Keratinocyte (primary cell): ENCODE measurements at regions not wholly inside any gene's neighbourhood (a gene's known extent, or its start where the extent isn't known, plus 50 kb on each side); places are given as distances from the start of the nearest gene placed in this dataset.

Experiments
- DNase-seq: peaks from one replicate; pipeline ENCODE4 v3.0.0-alpha.2; 2011; ENCODE audit warnings: low read depth, missing footprints, low spot score
- FAIRE-seq: peaks from 2 replicates; lab custom pipeline; 2011; peaks lifted over from hg19 to GRCh38; lab: Jason Lieb, UNC
- H2AFZ ChIP-seq: 2 replicates; pipeline ENCODE4 v1.6.0; 2012; ENCODE audit warnings: low read length, control low read depth, inconsistent platforms; ENCODE audit not compliant: control insufficient read depth
- H3K27ac ChIP-seq: 2 replicates; pipeline ENCODE4 v1.5.1; 2011; ENCODE audit warnings: low read length; ENCODE audit not compliant: control insufficient read depth, insufficient read depth
- H3K27me3 ChIP-seq: 3 replicates; pipeline ENCODE4 v1.6.0; 2011; ENCODE audit warnings: low read length; ENCODE audit not compliant: control insufficient read depth, insufficient read depth; ENCODE audit errors: extremely low read depth
- H3K36me3 ChIP-seq, 2 experiments: 2 replicates in 1 of 2; 3 replicates in 1 of 2; pipeline ENCODE4 v1.5.1; 2011; ENCODE audit warnings: low read length in 2 of 2, mild to moderate bottlenecking in 1 of 2; ENCODE audit not compliant: control insufficient read depth in 2 of 2, insufficient read depth in 2 of 2; ENCODE audit errors: extremely low read depth in 1 of 2
- H3K4me1 ChIP-seq: 3 replicates; pipeline ENCODE4 v1.5.1; 2011; ENCODE audit warnings: low read length; ENCODE audit not compliant: control insufficient read depth, insufficient read depth; ENCODE audit errors: extremely low read depth
- H3K4me2 ChIP-seq: 3 replicates; pipeline ENCODE4 v1.6.0; 2011; ENCODE audit warnings: low read depth, low read length; ENCODE audit not compliant: control insufficient read depth, insufficient read depth; ENCODE audit errors: extremely low read depth
- H3K4me3 ChIP-seq, 3 experiments: fragments of 200-600 bp in 1 of 3; sonication (generic) in 1 of 3; 2 replicates in 2 of 3; 3 replicates in 1 of 3; pipeline ENCODE4 v1.5.1; 2011 to 2016; ENCODE audit warnings: low read length in 3 of 3, mild to moderate bottlenecking in 3 of 3, control low read depth in 2 of 3, inconsistent platforms in 1 of 3, low read depth in 1 of 3, mixed read lengths in 1 of 3, mixed run types in 1 of 3, moderate library complexity in 1 of 3; ENCODE audit not compliant: control insufficient read depth in 2 of 3, insufficient read depth in 2 of 3; ENCODE audit errors: extremely low read depth in 1 of 3
- H3K79me2 ChIP-seq: 2 replicates; pipeline ENCODE4 v1.6.0; 2012; ENCODE audit warnings: low read length; ENCODE audit not compliant: control insufficient read depth, insufficient read depth
- H3K9ac ChIP-seq: 3 replicates; pipeline ENCODE4 v1.6.0; 2011; ENCODE audit warnings: low read length; ENCODE audit not compliant: control insufficient read depth, insufficient read depth; ENCODE audit errors: extremely low read depth
- H3K9me1 ChIP-seq: 3 replicates; pipeline ENCODE4 v1.6.0; 2011; ENCODE audit warnings: low read length; ENCODE audit not compliant: control insufficient read depth, insufficient read depth; ENCODE audit errors: extremely low read depth
- H3K9me3 ChIP-seq: 2 replicates; pipeline ENCODE4 v1.5.1; 2012; ENCODE audit warnings: low read depth, low read length; ENCODE audit not compliant: control insufficient read depth
- H4K20me1 ChIP-seq: 3 replicates; pipeline ENCODE4 v1.6.0; 2011; ENCODE audit warnings: low read length; ENCODE audit not compliant: control insufficient read depth, insufficient read depth; ENCODE audit errors: extremely low read depth
- CTCF ChIP-seq, 3 experiments: IDR thresholded peaks in 1 of 3; conservative IDR thresholded peaks in 1 of 3; optimal IDR thresholded peaks in 1 of 3; 2 replicates in 2 of 3; 3 replicates in 1 of 3; pipeline versions ENCODE3 to v1.5.1; 2011; ENCODE audit warnings: low read length in 3 of 3, mild to moderate bottlenecking in 3 of 3, moderate library complexity in 2 of 3, control low read depth in 1 of 3, inconsistent platforms in 1 of 3; ENCODE audit not compliant: insufficient read depth in 2 of 3; ENCODE audit errors: extremely low read depth in 1 of 3
- EZH2 ChIP-seq: IDR thresholded peaks from one replicate; pipeline ENCODE4 v1.6.1; 2012; ENCODE audit warnings: inconsistent platforms, mild to moderate bottlenecking, low read length, moderate library complexity
- dilution Hi-C: fragments of 300-500 bp; cut with MboI; formaldehyde crosslinking; loops from one replicate; pipeline ENCODE4 v1.7.0; 2020; ENCODE audit warnings: low sequenced_read_pairs; ENCODE audit not compliant: extremely low pct_ligation_motif_present

- Histone ChIP-seq H3K9me3 (no peaks in the 10 kb centered on the region), H3K4me3 (no peak overlapping the region), H3K4me2 (no peak overlapping the region), H3K36me3 (no peaks in the 10 kb centered on the region), H2AFZ (no peak overlapping the region), H3K79me2 (no peaks in the 10 kb centered on the region), H3K4me1 (peaks cover 19% of the 10 kb centered on the region), H4K20me1 (no peaks in the 10 kb centered on the region), H3K9me1 (no peaks in the 10 kb centered on the region), H3K9ac (no peak overlapping the region), H3K27me3 (no peaks in the 10 kb centered on the region), H3K27ac (no peak overlapping the region)
- FAIRE-seq (no peak), DNase-seq (no peak)
- dilution Hi-C loops: no loop called here
- no peak for TF ChIP-seq CTCF (optimal IDR thresholded peaks at IDR 0.05 in 1 of 3, IDR thresholded peaks at IDR 0.05 in 1 of 3, conservative IDR thresholded peaks at IDR 0.05 in 1 of 3; ENCODE audit: extremely low read depth in 1 of 3, insufficient read depth in 2 of 3, low read length in 3 of 3)
- no peak for TF ChIP-seq EZH2
Observed at GRCh38 chr7:46156853-46157252, 235.8 kb upstream of the IGFBP3 start.

- TF ChIP-seq EZH2 (no peak), CTCF (optimal IDR thresholded peaks at IDR 0.05 in 1 of 3, IDR thresholded peaks at IDR 0.05 in 1 of 3, conservative IDR thresholded peaks at IDR 0.05 in 1 of 3; ENCODE audit: extremely low read depth in 1 of 3, insufficient read depth in 2 of 3, low read length in 3 of 3) (no peak)
- dilution Hi-C loops: no loop called here
- Histone ChIP-seq H3K9ac (no peak overlapping the region), H3K9me3 (no peaks in the 10 kb centered on the region), H3K27me3 (no peaks in the 10 kb centered on the region), H3K27ac (no peak overlapping the region), H3K4me1 (peaks cover 19% of the 10 kb centered on the region), H3K4me3 (no peak overlapping the region), H3K79me2 (no peaks in the 10 kb centered on the region), H4K20me1 (no peaks in the 10 kb centered on the region), H3K4me2 (no peak overlapping the region), H3K36me3 (no peaks in the 10 kb centered on the region), H3K9me1 (no peaks in the 10 kb centered on the region), H2AFZ (no peak overlapping the region)
- FAIRE-seq (no peak), DNase-seq (no peak)
Observed at GRCh38 chr7:46156086-46156485, 235.0 kb upstream of the IGFBP3 start.
